ENCODE measurements at regions not wholly inside any gene's neighbourhood (a gene's known extent, or its start where the extent isn't known, plus 50 kb on each side); places are given as distances from the start of the nearest gene placed in this dataset.
"Not testable (repeated sequence)": the region's sequence is repeated elsewhere in the genome, so short reads cannot be mapped to it uniquely, and the experiment has no call there.

- DNase-seq, result no peak
Measured at GRCh38 chr6:84862843-84863242, 98.4 kb upstream of the TBX18 start.

- no peak for DNase-seq
Measured at GRCh38 chr6:84860920-84861319, 96.5 kb upstream of the TBX18 start.

DNA sequence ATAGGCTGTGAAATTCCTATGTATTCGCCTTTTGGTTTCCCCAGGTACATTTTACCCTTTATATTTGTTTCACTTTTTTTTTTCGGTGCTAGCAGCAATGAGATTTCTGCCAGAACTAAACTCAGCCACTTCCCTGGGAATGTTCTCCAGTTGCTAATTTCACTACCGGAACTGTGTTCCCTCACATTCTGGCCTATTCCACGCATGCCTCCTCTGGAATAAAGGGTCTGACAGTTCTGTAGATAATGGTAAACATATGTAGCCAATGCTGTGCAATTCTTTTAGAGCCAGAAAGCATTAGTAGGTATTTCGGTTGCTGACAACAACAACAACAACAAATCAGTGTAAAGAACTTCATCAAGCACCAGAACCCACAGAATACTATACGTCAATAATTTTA lies 96.1 kb upstream of the TBX18 start:
- no peak for DNase-seq

DNA sequence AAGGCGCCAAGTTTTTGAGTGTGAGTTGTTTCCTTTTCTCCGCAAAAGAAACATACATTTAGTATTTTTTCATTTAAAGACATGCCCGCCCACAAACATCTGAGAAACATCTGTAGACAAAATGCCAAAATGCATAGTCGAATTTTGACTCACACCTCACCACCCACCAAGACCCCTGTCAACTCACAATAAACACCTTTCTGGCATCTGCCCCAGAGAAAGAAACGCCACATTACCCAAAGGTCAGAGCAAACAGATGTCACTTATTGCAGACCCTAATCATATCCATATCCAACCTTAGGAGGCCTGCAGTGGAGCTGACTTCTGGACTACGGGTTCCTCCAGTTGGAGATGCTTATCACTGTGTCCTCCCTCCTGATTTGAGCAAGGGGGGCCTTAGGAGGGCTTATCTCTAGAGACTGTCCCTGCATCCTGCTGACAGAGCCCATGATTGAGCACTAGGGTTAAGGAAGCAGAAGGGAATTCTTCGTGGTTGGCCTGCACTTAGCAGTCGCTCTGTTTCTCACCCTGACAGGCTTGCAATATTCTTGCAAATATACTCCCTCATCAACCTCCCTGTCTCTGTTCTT lies 90.5 kb upstream of the TBX18 start:
- no peak for DNase-seq

- DNase-seq, result no peak
Measured at GRCh38 chr6:84853901-84854300, 89.5 kb upstream of the TBX18 start.

DNA sequence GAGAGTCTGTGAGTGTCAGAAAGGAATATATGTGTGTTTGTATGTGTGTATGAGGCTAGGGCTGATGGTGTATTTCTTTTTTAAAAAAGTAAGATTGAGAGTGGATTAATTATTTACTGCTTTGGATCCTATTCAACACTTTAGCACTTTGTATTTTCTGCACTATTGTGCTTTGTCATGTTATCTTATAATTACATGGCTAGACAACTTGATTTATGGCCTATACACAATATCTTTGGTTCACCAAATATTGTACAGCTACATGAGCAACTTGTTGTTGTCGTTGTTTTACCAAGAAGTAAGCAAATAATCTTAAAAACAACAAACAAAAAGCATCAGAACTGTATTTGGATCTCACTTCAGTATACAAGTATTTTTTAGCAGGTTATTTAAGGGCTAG lies 84.6 kb upstream of the TBX18 start:
- no peak for DNase-seq

GRCh38 chr6:84847390-84848160 lies 83.2 kb upstream of the TBX18 start:
- DNase-seq, result no peak

DNA sequence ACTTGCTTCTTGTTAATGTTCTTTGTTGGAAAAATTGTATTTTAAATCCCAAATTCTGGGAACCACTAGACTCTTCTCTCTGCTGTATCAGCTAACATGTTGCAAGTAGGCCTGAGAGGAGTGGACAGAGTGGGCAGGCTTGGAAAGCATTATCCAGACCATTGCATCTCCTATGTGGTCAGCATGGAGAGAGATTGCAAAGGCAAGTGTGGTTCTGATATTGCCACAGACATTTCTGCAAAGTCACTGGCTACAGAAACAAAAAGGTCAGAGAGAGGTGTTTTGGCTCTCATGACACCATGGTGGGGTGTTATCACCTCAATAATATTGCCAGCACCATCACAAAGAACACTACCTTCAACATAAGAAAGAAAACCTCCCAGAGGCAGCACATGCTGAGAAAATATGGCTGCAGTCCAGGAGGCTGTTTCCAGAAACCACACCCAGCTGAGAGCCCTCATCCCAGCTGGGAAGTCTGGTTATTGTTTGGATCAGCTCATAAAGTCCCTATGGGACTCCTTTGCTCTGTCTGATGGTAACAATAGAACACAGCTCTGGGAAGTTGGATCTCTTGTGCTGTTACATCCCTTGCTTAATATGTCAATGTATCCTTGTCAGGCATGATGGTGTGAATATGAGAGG lies 78.2 kb upstream of the TBX18 start:
- no peak for DNase-seq

DNA sequence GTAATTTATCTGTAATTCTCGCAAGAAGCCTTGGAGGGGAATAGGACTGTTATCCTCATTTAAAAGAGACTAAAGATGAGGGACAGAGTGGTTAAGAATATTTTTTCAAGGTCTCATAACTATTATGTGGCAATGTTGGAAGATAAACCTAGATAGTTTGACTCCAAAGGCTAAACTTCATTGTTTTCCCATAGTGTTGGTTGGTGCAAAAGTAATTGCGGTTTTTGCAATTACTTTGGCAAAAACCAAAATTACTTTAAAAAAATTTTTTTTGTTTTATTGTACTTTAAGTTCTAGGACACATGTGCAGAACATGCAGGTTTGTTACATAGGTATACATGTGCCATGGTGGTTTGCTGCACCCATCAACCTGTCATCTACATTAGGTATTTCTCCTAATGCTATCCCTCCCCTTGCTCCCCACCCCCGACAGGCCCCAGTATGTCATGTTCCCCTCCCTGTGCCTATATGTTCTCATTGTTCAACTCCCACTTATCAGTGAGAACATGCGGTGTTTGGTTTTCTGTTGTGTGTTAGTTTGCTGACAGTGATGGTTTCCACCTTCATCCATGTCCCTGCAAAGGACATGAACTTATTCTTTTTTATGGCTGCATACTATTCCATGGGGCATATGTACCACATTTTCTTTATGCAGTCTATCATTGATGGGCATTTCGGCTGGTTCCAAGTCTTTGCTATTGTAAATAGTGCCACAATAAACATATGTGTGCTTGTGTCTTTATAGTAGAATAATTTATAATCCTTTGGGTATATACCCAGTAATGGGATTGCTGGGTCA lies 72.9 kb upstream of the TBX18 start:
- not testable (repeated sequence) for DNase-seq

DNA sequence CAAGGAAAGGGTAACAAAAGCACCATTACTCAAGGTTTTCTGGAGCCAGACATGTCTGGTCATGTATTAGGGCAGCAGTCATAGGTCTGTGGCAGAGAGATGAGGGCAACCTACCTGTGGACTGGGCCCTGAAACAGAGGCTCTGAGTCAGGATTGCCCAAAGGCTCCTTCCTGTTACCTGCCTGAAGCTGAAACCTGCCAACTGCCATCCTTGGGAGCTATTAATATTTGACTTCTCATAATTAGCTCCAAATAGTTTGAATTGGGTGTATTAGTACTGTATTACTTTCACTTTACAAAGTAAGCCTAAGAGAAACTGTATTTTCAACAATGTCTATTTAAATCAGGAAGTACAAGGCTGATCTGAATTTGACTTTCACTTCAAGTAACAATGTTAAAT lies 72.0 kb upstream of the TBX18 start:
- DNase-seq, result no peak

- no peak for DNase-seq
Measured at GRCh38 chr6:84835340-84835739, 70.9 kb upstream of the TBX18 start.

GRCh38 chr6:84831924-84832323 lies 67.5 kb upstream of the TBX18 start:
- DNase-seq, result not testable (repeated sequence)

- DNase-seq, result no peak
Measured at GRCh38 chr6:84825461-84825860, 61.1 kb upstream of the TBX18 start.

DNA sequence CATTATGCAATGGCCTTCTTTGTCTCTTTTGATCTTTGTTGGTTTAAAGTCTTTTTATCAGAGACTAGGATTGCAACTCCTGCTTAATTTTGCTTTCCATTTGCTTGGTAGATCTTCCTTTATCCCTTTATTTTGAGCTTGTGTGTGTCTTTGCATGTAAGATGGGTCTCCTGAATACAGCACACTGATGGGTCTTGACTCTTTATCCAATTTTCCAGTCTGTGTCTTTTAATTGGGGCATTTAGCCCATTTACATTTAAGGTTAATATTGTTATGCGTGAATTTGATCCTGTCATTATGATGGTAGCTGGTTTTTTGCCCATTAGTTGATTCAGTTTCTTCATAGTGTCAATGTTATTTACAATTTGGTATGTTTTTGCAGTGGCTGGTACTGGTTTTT lies 56.9 kb upstream of the TBX18 start:
- DNase-seq, result not testable (repeated sequence)

- DNase-seq, result no peak
Measured at GRCh38 chr6:84816741-84817140, 52.3 kb upstream of the TBX18 start.

GRCh38 chr6:84815896-84816735 lies 51.7 kb upstream of the TBX18 start:
- DNase-seq, result no peak

Measured in NCI-H2107 (cell line).